BE2C (cell line): ENCODE measurements at regions not wholly inside any gene's neighbourhood (a gene's known extent, or its start where the extent isn't known, plus 50 kb on each side); places are given as distances from the start of the nearest gene placed in this dataset.

Experiments
- DNase-seq: peaks from one replicate; pipeline ENCODE4 v3.0.0-alpha.2; 2020
- H3K27me3 ChIP-seq: fragments of 250-450 bp; sonication (Bioruptor Pico); 2 replicates; pipeline ENCODE4 v1.5.1; 2020; ENCODE audit warnings: mild to moderate bottlenecking
- H3K36me3 ChIP-seq: fragments of 250-450 bp; sonication (Bioruptor Pico); 2 replicates; pipeline ENCODE4 v1.5.1; 2020; ENCODE audit warnings: mild to moderate bottlenecking
- H3K4me1 ChIP-seq: fragments of 250-450 bp; sonication (Bioruptor Pico); 2 replicates; pipeline ENCODE4 v1.5.1; 2020
- H3K4me3 ChIP-seq: 2 replicates; pipeline ENCODE4 v1.5.1; 2011; ENCODE audit warnings: low read depth, low read length
- H3K9me3 ChIP-seq: fragments of 250-450 bp; sonication (Bioruptor Pico); 2 replicates; pipeline ENCODE4 v1.5.1; 2020
- CTCF ChIP-seq: IDR thresholded peaks from 2 replicates; pipeline ENCODE4 v1.5.1; 2012; ENCODE audit warnings: mild to moderate bottlenecking, low read depth, low read length

- Histone ChIP-seq H3K4me3 (no peak overlapping the region), H3K4me1 (peaks cover 12% of the 10 kb centered on the region), H3K27me3 (no peaks in the 10 kb centered on the region), H3K9me3 (no peaks in the 10 kb centered on the region), H3K36me3 (no peaks in the 10 kb centered on the region)
- no peak for DNase-seq
- no peak for TF ChIP-seq CTCF
These were observed 178.7 kb upstream of the CADM1 start for GRCh38 chr11:115682888-115683287.

GRCh38 chr11:115682101-115682500 is 177.9 kb upstream of the CADM1 start:
- Histone ChIP-seq H3K36me3 (no peaks in the 10 kb centered on the region), H3K4me1 (peaks cover 20% of the 10 kb centered on the region), H3K27me3 (no peaks in the 10 kb centered on the region), H3K4me3 (no peak overlapping the region), H3K9me3 (no peaks in the 10 kb centered on the region)
- no peak for TF ChIP-seq CTCF
- no peak for DNase-seq

- Histone ChIP-seq H3K36me3 (no peaks in the 10 kb centered on the region), H3K4me1 (peaks cover 26% of the 10 kb centered on the region), H3K27me3 (no peaks in the 10 kb centered on the region), H3K9me3 (no peaks in the 10 kb centered on the region), H3K4me3 (no peak overlapping the region)
- TF ChIP-seq CTCF = no peak
- DNase-seq = no peak
These were observed 175.7 kb upstream of the CADM1 start for GRCh38 chr11:115679945-115680344.

GRCh38 chr11:115678942-115679341 is 174.7 kb upstream of the CADM1 start:
- Histone ChIP-seq H3K4me3 (no peak overlapping the region), H3K9me3 (no peaks in the 10 kb centered on the region), H3K36me3 (no peaks in the 10 kb centered on the region), H3K27me3 (no peaks in the 10 kb centered on the region), H3K4me1 (peaks cover 30% of the 10 kb centered on the region)
- peak; percentile 77 for DNase-seq
- TF ChIP-seq CTCF = peak; percentile 71

- Histone ChIP-seq H3K36me3 (no peaks in the 10 kb centered on the region), H3K4me1 (peaks cover 30% of the 10 kb centered on the region), H3K4me3 (no peak overlapping the region), H3K27me3 (no peaks in the 10 kb centered on the region), H3K9me3 (no peaks in the 10 kb centered on the region)
- TF ChIP-seq CTCF = no peak
- DNase-seq = no peak
These were observed 173.0 kb upstream of the CADM1 start for GRCh38 chr11:115677190-115677589.

- H3K36me3 ChIP-seq = no peaks in the 10 kb centered on the region
- H3K4me1 ChIP-seq = peaks cover 30% of the 10 kb centered on the region
- no peak overlapping the region for H3K4me3 ChIP-seq
- DNase-seq = no peak
- TF ChIP-seq CTCF = no peak
- H3K27me3 ChIP-seq = no peaks in the 10 kb centered on the region
- H3K9me3 ChIP-seq = no peaks in the 10 kb centered on the region
These were observed 172.6 kb upstream of the CADM1 start for GRCh38 chr11:115676768-115677167.
